Astrocyte (in vitro differentiated cells and primary cell): ENCODE measurements at regions not wholly inside any gene's neighbourhood (a gene's known extent, or its start where the extent isn't known, plus 50 kb on each side); places are given as distances from the start of the nearest gene placed in this dataset.

ENCODE experiments used
- EZH2 ChIP-seq: IDR thresholded peaks from 2 replicates; pipeline ENCODE4 v1.6.1; 2012; ENCODE audit warnings: mild to moderate bottlenecking, low read length, inconsistent platforms; ENCODE audit not compliant: insufficient read depth
- TF ChIP-seq, protein P1 (sequence below): IDR thresholded peaks from 2 replicates; pipeline ENCODE4 v1.5.1; 2011; ENCODE audit warnings: low read depth, mild to moderate bottlenecking, inconsistent platforms, low read length, moderate library complexity; ENCODE audit not compliant: insufficient read depth

DNA sequence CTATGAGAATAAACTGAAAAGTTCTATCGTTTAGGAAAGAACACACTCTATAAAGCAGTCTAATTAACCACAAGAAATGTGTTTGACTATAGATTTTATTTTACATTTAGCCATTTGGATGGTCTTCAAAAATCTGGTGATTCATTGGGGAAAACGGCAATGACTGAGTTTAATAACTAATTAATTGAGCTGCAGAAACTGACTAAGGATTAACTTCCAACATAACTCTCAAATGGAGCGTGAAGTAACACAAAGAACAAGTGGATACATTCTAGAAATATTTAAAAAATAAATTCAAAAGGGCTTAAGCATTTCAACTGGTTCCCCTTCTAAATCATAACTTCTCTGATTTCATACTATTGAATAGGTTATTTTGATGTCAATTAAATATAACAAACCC, 1582.4 kb downstream of the PCDH18 start:
- TF ChIP-seq, protein P1, sequence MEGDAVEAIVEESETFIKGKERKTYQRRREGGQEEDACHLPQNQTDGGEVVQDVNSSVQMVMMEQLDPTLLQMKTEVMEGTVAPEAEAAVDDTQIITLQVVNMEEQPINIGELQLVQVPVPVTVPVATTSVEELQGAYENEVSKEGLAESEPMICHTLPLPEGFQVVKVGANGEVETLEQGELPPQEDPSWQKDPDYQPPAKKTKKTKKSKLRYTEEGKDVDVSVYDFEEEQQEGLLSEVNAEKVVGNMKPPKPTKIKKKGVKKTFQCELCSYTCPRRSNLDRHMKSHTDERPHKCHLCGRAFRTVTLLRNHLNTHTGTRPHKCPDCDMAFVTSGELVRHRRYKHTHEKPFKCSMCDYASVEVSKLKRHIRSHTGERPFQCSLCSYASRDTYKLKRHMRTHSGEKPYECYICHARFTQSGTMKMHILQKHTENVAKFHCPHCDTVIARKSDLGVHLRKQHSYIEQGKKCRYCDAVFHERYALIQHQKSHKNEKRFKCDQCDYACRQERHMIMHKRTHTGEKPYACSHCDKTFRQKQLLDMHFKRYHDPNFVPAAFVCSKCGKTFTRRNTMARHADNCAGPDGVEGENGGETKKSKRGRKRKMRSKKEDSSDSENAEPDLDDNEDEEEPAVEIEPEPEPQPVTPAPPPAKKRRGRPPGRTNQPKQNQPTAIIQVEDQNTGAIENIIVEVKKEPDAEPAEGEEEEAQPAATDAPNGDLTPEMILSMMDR: no peak
- TF ChIP-seq EZH2: no peak
